Adrenal gland (tissue), 5 donors: ENCODE measurements at regions not wholly inside any gene's neighbourhood (a gene's known extent, or its start where the extent isn't known, plus 50 kb on each side); places are given as distances from the start of the nearest gene placed in this dataset.

Source experiments
- POLR2A ChIP-seq, 2 donors: fragments of 450-650 bp; IDR thresholded peaks; one replicate each; pipeline ENCODE4 v1.6.1; 2017; ENCODE audit warnings: antibody characterized with exemption in 2 of 2, mild to moderate bottlenecking in 2 of 2, moderate library complexity in 1 of 2
- TF ChIP-seq, protein P1 (sequence below), 6 experiments: fragments of 450-650 bp in 4 of 6; fragments of 200-600 bp in 2 of 6; sonication (generic) in 1 of 6; IDR thresholded peaks; 1 replicate in 5 of 6; 2 replicates in 1 of 6; pipeline versions ENCODE4 v1.5.1 to v1.8.0; 2016 to 2021; ENCODE audit warnings: antibody characterized with exemption in 6 of 6, mild to moderate bottlenecking in 2 of 6, moderate library complexity in 1 of 6
- donor health status: DM: no; HTN: no; CAD: no.

DNA sequence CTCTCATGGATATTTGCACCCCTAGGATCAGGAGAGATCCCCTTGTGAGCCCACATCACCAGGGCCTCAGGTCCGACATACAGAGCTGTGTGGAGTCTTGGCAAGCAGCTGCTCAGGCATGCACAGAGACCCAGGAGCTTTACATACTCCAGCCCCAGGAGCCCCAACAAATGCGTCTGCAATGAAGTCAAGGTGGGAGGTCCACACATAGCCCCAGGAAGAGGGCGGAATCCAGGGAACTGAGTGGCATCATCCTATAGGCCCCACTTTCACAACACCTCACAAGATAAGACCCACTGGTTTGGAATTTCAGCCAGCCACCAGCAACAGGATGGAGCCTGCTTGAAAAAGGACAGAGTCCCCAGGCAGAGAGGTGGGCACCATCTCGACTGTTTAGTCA lies 106.7 kb downstream of the LSMEM1 start:
- TF ChIP-seq, protein P1, sequence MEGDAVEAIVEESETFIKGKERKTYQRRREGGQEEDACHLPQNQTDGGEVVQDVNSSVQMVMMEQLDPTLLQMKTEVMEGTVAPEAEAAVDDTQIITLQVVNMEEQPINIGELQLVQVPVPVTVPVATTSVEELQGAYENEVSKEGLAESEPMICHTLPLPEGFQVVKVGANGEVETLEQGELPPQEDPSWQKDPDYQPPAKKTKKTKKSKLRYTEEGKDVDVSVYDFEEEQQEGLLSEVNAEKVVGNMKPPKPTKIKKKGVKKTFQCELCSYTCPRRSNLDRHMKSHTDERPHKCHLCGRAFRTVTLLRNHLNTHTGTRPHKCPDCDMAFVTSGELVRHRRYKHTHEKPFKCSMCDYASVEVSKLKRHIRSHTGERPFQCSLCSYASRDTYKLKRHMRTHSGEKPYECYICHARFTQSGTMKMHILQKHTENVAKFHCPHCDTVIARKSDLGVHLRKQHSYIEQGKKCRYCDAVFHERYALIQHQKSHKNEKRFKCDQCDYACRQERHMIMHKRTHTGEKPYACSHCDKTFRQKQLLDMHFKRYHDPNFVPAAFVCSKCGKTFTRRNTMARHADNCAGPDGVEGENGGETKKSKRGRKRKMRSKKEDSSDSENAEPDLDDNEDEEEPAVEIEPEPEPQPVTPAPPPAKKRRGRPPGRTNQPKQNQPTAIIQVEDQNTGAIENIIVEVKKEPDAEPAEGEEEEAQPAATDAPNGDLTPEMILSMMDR (IDR thresholded peaks at IDR 0.05), result no peak
- TF ChIP-seq POLR2A (IDR thresholded peaks at IDR 0.05), result no peak
